Epithelial cell of proximal tubule (primary cell): ENCODE measurements at regions not wholly inside any gene's neighbourhood (a gene's known extent, or its start where the extent isn't known, plus 50 kb on each side); places are given as distances from the start of the nearest gene placed in this dataset.

Experiments used
- DNase-seq: peaks from one replicate; pipeline ENCODE4 v3.0.0-alpha.2; 2011; ENCODE audit warnings: low read depth
- H3K4me3 ChIP-seq: 2 replicates; pipeline ENCODE4 v1.5.1; 2011; ENCODE audit warnings: low read depth, mild to moderate bottlenecking, low read length
- TF ChIP-seq, protein P1 (sequence below): conservative IDR thresholded peaks from 2 replicates; pipeline ENCODE4 v1.5.1; 2012; ENCODE audit warnings: low read depth, mild to moderate bottlenecking, low read length

DNA sequence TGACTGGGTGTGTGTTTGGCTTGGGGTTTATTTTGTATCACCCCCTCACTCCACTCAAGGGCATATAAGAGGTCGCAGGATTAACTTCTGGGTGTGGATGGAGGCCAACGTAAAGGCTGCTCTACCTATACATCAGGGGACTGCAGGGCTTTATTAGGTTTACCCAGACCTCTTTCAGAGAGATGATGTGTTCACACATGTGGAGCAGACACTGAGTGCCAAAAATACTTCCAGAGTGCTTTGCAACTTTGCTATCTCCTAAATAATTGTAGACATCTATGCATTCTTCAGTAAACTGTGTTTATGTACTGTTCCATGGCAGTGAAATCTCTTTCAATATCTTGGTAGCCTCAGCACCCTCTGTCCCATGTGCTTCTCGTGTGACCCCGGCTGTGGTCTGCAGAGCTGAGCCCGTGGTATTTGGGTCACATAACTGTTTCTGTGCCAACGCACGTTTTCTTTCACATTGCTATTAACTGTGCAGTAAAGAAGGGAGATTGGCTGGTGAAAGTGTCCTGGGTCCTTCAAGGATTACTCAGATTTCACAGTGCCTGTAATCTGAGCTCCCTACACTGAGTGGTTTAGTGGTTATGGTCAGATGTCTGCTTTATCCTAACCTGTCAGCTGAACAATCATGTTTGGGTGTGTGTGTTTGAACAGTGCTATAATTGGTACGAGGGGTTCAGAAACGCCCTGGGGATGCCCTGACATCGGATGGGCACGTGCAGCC is 208.1 kb downstream of the VAPA start:
- DNase-seq, result no peak
- TF ChIP-seq, protein P1, sequence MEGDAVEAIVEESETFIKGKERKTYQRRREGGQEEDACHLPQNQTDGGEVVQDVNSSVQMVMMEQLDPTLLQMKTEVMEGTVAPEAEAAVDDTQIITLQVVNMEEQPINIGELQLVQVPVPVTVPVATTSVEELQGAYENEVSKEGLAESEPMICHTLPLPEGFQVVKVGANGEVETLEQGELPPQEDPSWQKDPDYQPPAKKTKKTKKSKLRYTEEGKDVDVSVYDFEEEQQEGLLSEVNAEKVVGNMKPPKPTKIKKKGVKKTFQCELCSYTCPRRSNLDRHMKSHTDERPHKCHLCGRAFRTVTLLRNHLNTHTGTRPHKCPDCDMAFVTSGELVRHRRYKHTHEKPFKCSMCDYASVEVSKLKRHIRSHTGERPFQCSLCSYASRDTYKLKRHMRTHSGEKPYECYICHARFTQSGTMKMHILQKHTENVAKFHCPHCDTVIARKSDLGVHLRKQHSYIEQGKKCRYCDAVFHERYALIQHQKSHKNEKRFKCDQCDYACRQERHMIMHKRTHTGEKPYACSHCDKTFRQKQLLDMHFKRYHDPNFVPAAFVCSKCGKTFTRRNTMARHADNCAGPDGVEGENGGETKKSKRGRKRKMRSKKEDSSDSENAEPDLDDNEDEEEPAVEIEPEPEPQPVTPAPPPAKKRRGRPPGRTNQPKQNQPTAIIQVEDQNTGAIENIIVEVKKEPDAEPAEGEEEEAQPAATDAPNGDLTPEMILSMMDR, result no peak

DNA sequence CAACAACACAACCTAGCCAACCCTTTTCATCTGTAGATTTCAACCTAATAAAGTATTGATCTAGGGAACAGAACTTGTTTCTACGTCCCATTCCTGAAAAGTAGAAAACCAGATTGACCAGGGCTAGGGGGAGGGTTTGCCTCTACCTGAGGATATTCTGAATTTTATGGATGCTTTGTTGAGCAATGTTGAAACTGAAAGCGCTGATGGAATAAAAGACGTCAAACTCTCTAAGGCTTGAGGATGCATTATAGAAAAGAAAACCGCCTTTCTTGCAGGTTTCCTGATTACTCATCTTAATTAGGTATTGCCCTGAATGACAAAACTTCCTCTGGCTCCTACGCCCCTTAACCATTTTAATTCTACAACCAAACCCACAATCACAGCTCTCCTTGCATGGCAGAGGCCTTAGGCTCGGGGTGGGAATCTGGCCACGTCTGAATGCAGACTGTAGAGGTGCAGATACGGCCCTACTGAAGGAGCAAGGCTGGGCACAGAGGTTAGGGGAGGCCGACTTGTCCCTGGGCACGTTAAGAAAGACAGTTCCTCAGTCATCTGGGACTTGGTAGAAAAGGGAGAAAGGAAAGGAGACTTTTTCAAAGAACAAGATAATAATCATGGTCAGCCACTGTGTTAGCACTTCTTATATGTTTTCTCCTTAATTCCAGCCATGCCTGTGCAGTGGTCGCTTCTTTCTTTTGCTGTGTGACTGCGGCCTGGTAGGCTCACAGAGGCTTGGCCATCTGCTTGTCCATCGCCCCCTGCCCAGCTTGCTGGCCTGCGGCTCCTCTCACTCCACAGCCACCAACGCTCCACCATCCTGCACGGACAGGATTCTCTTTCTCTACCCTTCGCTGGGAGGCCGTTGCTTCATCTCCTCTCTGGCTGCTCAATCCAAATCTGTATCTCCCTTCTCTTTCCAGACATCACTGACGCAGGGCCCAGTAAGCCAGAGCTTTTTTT is 209.5 kb downstream of the VAPA start:
- no peak for DNase-seq
- H3K4me3 ChIP-seq, result no peak overlapping the region
- TF ChIP-seq, protein P1, result no peak

More for the DNA sequence above, 208.1 kb downstream of the VAPA start:
- H3K4me3 ChIP-seq, result no peak overlapping the region

DNA sequence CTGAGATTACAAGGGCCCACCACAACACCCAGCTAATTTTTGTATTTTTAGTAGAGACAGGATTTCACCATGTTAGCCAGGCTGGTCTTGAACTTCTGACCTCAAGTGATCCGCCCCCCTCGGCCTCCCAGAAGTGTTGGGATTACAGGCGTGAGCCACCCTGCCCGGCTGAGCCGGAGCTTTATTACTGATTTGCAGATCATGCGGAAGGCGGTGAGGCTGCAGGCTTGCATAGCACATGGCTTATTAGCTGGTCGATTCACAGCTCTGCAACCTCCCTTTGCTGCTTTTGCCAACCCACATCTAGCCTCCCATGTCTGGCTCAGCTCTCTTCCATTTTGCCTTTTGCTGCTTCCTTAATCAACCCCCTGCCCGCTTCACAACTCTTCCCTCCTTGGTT is 210.3 kb downstream of the VAPA start:
- no peak for DNase-seq
- no peak overlapping the region for H3K4me3 ChIP-seq
- TF ChIP-seq, protein P1, result no peak

DNA sequence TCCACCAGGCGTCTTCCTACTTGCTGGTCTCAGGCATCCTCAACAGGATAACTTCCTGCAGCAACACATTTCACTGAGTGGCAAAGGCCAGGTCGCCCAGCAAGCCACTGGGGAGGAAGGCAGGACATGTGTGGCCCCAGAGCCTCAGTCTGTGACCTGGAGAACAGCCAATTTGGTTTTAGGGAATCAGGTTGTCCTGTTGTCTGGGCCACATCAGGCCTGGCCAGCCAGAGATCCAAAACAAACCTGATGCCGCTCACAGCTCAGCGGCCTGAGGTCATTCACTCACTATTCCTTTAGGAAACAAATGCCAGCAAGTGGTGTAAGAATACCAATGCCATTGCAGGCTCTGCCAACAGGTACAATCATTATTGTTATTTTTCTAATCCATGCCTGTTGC is 210.7 kb downstream of the VAPA start:
- TF ChIP-seq, protein P1, result no peak
- H3K4me3 ChIP-seq, result no peak overlapping the region
- DNase-seq, result no peak

- no peak for DNase-seq
- TF ChIP-seq, protein P1, result no peak
- no peak overlapping the region for H3K4me3 ChIP-seq
These were observed 211.2 kb downstream of the VAPA start for GRCh38 chr18:10124967-10125366.

GRCh38 chr18:10127729-10128128 is 213.9 kb downstream of the VAPA start:
- TF ChIP-seq, protein P1, result no peak
- H3K4me3 ChIP-seq, result no peak overlapping the region
- no peak for DNase-seq
